GM12872 (cell line): ENCODE measurements at regions not wholly inside any gene's neighbourhood (a gene's known extent, or its start where the extent isn't known, plus 50 kb on each side); places are given as distances from the start of the nearest gene placed in this dataset.

Experiments used
- TF ChIP-seq, protein P1 (sequence below): IDR thresholded peaks from 3 replicates; pipeline ENCODE4 v1.5.1; 2011; ENCODE audit warnings: low read depth, mild to moderate bottlenecking, low read length, moderate library complexity; ENCODE audit not compliant: insufficient read depth

DNA sequence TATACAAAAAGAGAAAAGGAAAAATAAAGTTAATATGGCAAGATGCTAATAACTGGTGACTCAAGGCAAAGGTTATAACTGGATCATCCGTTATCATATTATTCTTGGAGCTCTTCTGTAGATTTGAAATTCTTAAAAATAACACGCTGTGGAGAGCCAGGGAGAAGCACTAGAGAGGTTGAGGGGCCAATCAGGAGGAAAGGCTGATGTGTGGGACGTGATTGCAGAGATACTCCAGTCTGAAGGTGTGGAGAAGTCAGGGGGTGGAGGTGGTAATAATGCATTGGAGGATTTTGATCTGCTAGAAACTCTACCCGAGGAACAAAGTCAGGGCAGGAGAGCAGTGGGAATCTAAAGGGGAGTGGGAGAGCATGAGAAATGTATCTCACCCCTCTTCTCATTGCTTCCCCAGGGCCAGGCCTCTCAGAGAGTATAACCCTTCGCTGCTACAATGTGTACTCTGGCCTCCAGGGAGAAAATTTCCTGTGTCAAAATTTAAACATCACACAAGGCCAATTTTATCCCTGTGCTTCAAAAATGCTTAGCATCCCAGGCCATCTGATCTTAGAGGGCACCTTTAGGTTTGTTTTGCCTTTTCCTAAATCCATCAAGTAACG is 211.5 kb upstream of the SEMA6D start:
- TF ChIP-seq, protein P1, sequence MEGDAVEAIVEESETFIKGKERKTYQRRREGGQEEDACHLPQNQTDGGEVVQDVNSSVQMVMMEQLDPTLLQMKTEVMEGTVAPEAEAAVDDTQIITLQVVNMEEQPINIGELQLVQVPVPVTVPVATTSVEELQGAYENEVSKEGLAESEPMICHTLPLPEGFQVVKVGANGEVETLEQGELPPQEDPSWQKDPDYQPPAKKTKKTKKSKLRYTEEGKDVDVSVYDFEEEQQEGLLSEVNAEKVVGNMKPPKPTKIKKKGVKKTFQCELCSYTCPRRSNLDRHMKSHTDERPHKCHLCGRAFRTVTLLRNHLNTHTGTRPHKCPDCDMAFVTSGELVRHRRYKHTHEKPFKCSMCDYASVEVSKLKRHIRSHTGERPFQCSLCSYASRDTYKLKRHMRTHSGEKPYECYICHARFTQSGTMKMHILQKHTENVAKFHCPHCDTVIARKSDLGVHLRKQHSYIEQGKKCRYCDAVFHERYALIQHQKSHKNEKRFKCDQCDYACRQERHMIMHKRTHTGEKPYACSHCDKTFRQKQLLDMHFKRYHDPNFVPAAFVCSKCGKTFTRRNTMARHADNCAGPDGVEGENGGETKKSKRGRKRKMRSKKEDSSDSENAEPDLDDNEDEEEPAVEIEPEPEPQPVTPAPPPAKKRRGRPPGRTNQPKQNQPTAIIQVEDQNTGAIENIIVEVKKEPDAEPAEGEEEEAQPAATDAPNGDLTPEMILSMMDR = no peak

DNA sequence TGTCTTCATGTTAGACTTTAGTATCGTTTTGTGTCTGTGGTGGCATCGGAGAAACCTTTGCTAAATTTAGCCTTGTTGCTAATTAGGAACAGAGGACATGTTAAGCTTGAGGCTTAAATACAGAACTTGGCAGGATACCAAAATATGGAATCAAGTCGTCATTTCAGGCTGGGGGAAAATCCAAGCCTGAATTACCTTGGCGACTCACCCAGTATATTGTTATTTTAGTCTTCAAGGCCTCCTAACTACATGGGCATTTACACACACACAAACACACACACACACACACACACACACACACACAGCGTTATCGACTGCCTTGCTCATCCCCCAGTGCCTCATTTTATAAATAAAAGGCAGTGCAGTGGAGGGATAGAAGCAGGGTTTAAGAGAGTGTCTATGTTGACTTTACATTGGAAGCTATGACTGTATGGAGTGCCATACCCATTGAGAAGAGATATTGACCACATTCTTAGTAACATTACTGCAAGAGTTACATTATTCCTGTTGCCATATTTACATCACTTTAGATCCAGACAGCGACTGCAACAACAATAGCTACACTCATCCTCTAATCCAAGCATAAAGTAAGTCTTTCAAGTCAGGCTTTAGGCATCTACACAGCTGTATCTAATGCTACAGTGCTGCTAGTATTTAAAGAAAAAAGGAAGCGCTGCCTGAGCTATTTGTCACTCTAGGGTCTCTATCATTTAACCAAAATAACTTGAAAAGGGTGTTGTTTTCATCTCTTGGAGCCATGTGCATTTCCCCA is 210.8 kb upstream of the SEMA6D start:
- TF ChIP-seq, protein P1 = no peak

DNA sequence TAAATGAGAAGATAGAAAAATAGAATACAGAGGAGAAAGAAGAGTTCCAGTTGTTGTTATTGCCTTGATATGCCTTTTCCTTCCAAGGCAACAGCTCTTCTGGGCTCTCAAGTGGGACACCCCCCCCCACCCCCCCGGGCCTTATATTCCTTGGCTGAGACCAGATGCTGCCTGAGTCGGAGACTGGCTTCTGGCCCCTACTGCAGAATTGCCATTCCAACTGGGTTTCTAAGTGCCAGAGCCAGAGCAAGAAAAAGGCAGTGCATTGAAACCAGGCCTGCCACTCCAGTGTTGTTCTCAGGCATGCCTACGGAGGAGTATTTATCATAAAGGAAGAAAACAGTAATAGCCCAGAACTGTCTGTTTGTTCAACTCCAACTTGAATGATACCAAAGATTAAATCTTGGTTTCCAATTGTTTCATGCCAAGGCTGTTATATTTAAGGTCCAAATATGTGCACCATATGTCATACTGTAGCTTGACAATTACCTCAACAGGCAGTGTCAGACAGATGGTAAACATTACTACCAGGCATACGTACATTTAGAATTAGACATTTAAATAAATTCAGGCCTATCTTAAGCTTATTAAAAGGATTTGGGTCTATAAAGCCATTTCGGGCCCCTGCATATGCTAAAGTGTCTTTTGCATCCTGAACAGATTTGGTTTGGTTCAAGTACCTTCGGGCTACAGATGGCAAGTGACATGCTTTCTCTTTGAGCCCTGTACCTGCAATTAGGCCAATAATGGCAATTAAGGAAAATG is 209.9 kb upstream of the SEMA6D start:
- TF ChIP-seq, protein P1 = no peak

DNA sequence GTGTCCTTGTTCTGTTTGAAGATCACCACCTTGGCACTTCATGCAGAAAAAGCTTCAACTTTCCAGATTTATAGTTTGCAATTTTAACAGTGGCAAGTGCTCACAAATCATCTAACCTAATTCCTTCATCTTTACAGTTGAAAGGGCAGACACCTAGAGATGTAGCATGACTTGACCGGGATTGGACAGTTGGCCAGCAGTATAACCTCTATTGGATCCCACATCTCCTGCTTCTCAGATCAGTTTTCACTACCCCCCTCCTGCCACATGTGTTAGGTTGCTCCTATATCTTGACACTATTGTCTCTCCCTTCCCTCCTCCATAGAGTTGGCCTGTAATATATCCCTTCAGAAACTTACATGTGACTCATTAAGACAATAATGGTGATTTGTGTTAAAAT is 206.0 kb upstream of the SEMA6D start:
- TF ChIP-seq, protein P1 = no peak

DNA sequence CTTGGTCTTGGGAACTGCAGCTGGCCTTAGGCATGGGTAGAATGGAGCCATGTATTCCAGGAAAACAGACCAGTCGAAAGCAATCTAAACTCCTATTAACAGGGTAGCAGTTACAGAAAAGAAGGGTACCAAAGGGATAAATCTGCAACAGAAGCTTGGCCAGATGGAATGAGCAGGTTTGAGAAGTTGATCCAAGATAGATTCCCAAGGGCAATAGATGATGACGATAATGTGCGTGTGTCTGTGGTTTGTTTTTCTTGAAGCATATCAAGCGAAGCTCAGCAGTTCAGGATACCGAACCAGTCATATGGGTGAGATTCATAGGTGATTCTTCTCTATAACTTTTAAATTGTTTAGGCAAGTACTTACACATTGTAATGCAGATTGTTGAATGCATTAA is 203.8 kb upstream of the SEMA6D start:
- TF ChIP-seq, protein P1 = no peak

DNA sequence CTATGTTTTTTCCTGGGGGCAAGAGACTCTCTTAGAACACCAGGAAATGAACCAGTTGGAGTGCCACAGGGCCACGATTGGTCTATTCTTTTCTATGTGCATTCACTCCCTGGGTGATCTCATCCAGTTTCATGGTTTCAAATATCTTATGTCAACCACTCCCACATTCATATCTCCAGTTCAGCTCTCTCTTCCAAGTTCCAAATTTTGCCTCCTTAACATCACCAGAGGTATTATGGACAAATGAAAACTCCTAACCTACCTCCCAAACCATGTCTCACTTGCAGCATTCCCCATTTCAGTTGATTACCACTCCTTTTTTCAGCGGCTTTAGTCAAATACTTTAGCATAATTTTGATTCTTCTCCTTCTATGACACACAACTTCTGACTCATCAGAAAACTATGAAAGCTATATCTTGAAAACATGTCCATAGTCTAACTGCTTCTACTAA is 203.1 kb upstream of the SEMA6D start:
- TF ChIP-seq, protein P1 = no peak

DNA sequence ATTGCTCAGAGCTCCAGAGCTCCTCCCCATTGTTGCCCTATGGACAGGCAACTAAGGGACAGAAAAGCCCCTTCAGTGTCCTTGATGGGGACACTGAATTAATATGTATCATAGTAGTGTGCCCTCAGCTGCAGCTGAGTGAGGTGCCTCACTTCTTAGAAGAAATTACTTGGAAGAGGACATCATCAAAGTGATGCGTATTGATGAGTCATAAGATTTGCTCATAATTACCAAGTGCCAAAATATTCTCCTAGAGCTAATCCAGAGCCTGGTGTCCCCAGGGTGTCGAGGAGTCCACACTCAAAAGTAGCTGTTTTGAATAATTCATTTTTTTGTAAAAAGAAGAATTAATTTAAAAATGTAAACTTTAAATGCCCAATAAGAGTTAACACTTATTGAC is 200.7 kb upstream of the SEMA6D start:
- TF ChIP-seq, protein P1 = no peak
